Stimulated activated naive CD8-positive, alpha-beta T cell treated with anti-CD3 and anti-CD28 coated beads, Interleukin-15, Interleukin-2, amounts not matched to agents 100 ng/mL and 50 ng/mL, for 24 hours (primary cell): ENCODE measurements at regions not wholly inside any gene's neighbourhood (a gene's known extent, or its start where the extent isn't known, plus 50 kb on each side); places are given as distances from the start of the nearest gene placed in this dataset.

Experiments used
- H3K27ac Mint-ChIP-seq: one replicate; pipeline ENCODE4 v1.8.0; 2021; ENCODE audit warnings: mild to moderate bottlenecking, mixed read lengths
- H3K27me3 Mint-ChIP-seq: one replicate; pipeline ENCODE4 v1.8.0; 2021; ENCODE audit warnings: mixed read lengths
- H3K36me3 Mint-ChIP-seq: one replicate; pipeline ENCODE4 v1.8.0; 2021; ENCODE audit warnings: low read depth, mixed read lengths
- H3K4me1 Mint-ChIP-seq: one replicate; pipeline ENCODE4 v1.8.0; 2021; ENCODE audit warnings: low read depth, mixed read lengths
- H3K4me3 Mint-ChIP-seq: one replicate; pipeline ENCODE4 v1.8.0; 2021; ENCODE audit warnings: mild to moderate bottlenecking, mixed read lengths
- H3K9me3 Mint-ChIP-seq: one replicate; pipeline ENCODE4 v1.8.0; 2021; ENCODE audit warnings: mixed read lengths

DNA sequence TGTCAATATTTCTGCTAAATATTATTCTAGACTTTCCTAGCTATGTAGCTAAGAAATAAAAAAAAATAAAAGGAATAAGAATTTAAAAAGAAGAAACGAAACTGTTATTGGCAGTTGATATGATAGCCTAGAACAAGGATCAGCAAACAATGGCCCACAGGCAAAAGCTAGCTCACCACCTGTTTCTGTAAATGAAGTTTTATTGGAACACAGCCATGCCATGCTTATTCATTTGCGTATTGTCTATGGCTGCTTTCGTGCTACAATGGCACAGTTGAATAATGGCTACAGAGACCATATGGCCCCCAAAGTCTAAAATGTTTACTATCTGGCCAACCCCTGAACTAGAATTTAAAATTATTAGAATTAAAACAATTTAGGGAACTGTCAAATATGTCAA is 952.6 kb upstream of the MAP3K7 start:
- no peak overlapping the region for H3K27ac Mint-ChIP-seq
- no peak overlapping the region for H3K4me3 Mint-ChIP-seq
- no peaks in the 10 kb centered on the region for H3K9me3 Mint-ChIP-seq
- H3K4me1 Mint-ChIP-seq, result no peaks in the 10 kb centered on the region
- H3K36me3 Mint-ChIP-seq, result no peaks in the 10 kb centered on the region
- H3K27me3 Mint-ChIP-seq, result no peaks in the 10 kb centered on the region

DNA sequence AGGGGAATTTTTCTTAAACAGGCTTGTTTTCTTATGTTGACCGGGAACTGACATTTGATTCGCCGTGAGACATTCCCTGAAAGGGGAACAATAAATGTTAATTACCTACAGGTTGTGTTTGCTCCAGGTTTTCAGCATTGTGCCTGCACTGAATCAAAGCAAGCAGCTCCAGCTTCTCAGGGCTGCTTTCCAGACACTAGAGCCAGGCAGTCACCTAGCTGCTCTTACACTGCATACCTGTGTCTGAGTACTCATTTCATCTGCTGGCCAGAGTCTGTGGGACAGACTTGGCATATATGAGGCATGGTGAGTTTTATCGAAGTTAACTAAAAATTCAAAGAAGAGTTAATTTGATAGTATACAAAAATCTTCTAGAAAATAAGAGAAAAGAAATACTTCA is 951.8 kb upstream of the MAP3K7 start:
- Mint-ChIP-seq H3K4me1 (no peaks in the 10 kb centered on the region), H3K4me3 (no peak overlapping the region), H3K27ac (no peak overlapping the region), H3K9me3 (no peaks in the 10 kb centered on the region), H3K27me3 (no peaks in the 10 kb centered on the region), H3K36me3 (no peaks in the 10 kb centered on the region)

DNA sequence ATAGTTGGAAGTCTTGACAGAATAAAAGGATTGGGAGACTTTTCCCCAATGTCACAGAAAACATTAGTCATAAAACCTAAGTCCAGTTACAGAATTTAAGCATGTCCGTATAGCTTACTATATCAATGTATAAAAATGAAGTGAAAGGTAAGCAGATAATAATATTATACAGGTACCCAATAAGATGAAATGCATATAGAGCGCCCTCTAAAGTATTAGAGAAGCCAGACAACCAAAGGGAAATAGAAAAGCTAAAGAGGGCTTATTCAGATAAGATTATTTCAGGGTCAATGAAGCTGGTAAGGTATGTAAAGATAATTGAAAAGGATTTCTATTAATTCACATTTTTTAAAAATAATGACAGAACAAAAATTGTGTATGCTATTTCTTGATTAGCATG is 947.7 kb upstream of the MAP3K7 start:
- Mint-ChIP-seq H3K9me3 (no peaks in the 10 kb centered on the region), H3K4me1 (no peaks in the 10 kb centered on the region), H3K36me3 (no peaks in the 10 kb centered on the region), H3K27ac (no peak overlapping the region), H3K27me3 (no peaks in the 10 kb centered on the region), H3K4me3 (no peak overlapping the region)

DNA sequence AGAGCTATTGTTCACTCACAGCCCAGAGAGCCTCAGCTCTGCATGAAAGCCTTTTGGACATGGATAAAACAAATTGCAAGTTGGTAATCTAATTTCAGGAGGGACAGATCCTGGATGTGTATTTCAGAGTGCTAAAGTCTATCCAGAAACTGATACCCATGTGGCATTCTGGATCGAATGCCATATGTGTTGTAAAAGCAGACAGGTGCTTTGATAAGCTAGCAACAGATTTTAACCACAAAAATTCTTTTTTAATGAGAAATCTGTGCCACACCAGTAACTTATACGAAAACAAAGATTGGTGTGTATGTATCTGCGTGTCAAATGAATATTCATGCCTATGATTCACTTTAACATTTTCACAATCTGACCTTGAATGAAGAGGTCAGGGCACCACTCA is 936.6 kb upstream of the MAP3K7 start:
- Mint-ChIP-seq H3K4me3 (no peak overlapping the region), H3K4me1 (no peaks in the 10 kb centered on the region), H3K9me3 (no peaks in the 10 kb centered on the region), H3K27ac (no peak overlapping the region), H3K27me3 (no peaks in the 10 kb centered on the region), H3K36me3 (no peaks in the 10 kb centered on the region)

DNA sequence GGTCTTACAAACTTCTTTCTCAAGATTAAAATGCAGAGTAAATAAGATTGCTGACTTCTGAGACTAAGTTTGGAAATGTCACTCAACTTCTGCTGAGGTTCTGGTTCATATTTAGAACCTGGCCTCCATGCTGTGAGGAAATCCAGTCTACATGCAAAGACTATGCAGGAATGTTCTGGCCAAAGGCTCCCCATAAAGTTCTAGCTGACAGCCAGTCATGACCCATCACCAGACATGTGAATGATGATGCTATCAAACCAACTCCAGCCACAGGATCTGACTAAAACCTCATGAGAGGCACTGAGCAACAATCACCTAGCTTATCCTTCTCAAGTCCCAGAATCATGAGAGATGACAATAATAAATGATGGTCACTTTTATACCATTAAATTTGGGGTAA is 935.1 kb upstream of the MAP3K7 start:
- Mint-ChIP-seq H3K4me3 (no peak overlapping the region), H3K36me3 (no peaks in the 10 kb centered on the region), H3K27me3 (no peaks in the 10 kb centered on the region), H3K9me3 (no peaks in the 10 kb centered on the region), H3K27ac (no peak overlapping the region), H3K4me1 (no peaks in the 10 kb centered on the region)

DNA sequence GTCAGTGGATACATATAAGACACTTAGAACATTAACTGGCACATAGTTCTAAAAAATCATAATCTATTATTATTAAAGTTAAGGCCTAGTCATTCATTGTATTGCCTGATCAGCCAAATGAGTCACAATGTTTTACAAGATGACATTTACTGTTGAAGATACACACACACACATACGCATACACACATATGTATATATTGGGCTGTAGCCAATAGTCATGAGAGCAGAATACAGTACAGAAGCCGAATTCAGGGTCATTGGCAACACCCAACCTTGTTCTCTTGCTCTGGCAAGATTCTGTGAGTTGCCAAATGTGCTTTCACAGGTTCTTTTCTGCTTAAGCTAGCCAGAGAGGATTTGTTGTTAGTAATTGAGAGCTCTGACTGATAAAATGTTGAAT is 922.8 kb upstream of the MAP3K7 start:
- Mint-ChIP-seq H3K27me3 (no peaks in the 10 kb centered on the region), H3K27ac (no peak overlapping the region), H3K9me3 (no peaks in the 10 kb centered on the region), H3K36me3 (no peaks in the 10 kb centered on the region), H3K4me3 (no peak overlapping the region), H3K4me1 (no peaks in the 10 kb centered on the region)

DNA sequence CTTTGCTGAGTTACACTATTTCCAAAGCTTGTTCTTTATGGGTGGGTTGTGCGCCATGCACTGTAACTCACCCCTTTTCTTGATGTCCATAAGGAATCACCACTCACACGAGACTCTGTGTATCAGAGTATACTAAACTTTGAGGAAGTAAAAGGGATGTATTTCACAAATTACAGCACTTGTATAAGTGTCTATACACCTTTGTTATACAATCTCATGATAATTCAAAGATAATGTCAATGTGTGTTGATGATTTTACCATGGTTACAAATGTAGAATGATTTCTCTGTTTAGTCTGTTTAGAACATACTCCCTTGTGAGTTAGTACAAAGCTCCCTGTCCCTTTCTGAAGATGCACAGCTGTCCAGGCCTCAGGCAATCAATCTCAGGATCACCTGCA is 922.2 kb upstream of the MAP3K7 start:
- H3K9me3 Mint-ChIP-seq, result no peaks in the 10 kb centered on the region
- H3K27me3 Mint-ChIP-seq, result no peaks in the 10 kb centered on the region
- H3K4me1 Mint-ChIP-seq, result no peaks in the 10 kb centered on the region
- no peaks in the 10 kb centered on the region for H3K36me3 Mint-ChIP-seq
- no peak overlapping the region for H3K4me3 Mint-ChIP-seq
- no peak overlapping the region for H3K27ac Mint-ChIP-seq

DNA sequence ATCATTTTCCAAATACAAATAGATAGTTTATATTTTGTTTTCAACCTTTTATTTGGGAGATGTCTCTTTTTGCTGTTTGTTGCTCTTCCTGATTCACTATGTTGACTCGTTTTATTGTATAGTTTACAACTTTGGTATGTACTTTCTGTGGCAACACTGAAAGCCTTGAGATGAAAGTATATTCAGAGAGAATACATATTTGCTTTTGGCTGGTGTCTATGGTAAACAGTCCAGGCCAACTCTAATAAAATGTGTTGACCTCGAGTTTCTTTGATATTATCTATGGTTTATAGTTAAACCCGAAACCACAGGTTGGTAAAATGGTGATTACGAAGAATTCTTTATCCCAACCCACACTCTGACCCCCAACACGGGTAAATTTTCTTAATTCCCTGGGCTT is 919.6 kb upstream of the MAP3K7 start:
- no peaks in the 10 kb centered on the region for H3K4me1 Mint-ChIP-seq
- no peak overlapping the region for H3K27ac Mint-ChIP-seq
- H3K4me3 Mint-ChIP-seq, result no peak overlapping the region
- H3K36me3 Mint-ChIP-seq, result no peaks in the 10 kb centered on the region
- no peaks in the 10 kb centered on the region for H3K9me3 Mint-ChIP-seq
- no peaks in the 10 kb centered on the region for H3K27me3 Mint-ChIP-seq

DNA sequence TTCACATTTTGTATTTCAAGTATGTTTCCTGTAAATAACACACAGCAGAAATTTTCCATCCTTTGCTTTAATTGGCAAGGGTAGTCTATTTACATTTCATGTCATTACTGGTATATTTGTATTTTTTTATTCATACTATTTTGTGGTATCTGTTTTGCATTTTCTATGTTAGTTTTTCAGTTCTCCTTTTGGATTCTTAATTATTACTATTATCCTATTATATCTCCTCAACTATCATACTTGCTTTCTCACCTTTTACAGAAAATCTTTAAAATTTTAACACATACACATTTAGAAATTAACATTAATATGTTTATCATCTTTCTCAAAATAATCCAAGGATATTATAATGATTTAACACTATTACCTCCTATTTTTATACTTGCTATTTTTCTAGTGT is 918.3 kb upstream of the MAP3K7 start:
- no peaks in the 10 kb centered on the region for H3K4me1 Mint-ChIP-seq
- no peaks in the 10 kb centered on the region for H3K9me3 Mint-ChIP-seq
- no peak overlapping the region for H3K4me3 Mint-ChIP-seq
- H3K27ac Mint-ChIP-seq, result no peak overlapping the region
- no peaks in the 10 kb centered on the region for H3K36me3 Mint-ChIP-seq
- no peaks in the 10 kb centered on the region for H3K27me3 Mint-ChIP-seq

DNA sequence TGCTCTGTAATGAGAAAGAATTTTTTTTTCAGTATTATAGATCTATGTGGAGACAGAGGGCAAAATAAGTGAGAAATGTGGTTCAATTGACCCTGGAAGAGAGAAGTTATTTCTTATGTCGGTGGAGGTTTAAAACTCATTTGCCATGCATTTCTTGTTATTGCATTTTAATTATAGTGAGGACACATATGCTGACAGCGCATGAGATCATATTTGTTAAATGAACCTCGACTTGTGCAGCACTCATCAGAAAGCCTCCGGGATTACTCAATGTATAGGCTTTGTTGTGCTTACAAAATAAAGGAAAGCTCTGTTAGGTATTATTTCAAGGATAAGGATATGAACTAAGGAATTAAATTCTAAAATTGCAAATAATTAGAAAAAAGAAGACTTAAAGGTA is 915.1 kb upstream of the MAP3K7 start:
- Mint-ChIP-seq H3K4me3 (no peak overlapping the region), H3K36me3 (no peaks in the 10 kb centered on the region), H3K9me3 (no peaks in the 10 kb centered on the region), H3K4me1 (no peaks in the 10 kb centered on the region), H3K27me3 (no peaks in the 10 kb centered on the region), H3K27ac (no peak overlapping the region)

DNA sequence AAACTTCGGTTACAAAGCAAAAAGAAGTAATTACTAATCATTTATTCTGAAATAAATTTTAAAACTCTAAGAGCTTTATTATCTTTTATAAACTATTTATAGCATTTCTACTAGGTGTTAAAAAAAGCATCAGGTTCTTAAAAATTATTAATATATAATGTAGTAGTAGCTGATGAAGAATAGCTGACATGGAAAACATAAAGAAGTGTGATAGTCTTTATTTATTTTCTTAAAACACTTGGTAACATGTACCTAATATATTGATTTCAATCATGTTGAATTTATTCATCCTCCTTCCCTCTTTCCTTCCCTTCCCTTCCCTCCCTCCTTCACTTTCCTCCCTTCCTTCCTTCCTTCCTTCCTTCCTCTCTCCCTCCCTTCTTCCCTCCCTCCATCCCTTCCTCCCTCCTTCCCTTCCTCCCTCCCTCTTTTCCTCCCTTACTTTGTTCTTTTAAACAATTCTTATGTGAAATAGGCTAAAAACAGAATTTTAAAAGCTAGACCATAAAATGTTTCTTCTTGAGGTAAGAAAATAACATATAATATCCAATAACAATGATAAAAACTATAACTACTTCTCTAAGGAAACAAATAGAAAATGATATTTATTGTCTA is 913.9 kb upstream of the MAP3K7 start:
- Mint-ChIP-seq H3K36me3 (no peaks in the 10 kb centered on the region), H3K27me3 (no peaks in the 10 kb centered on the region), H3K27ac (no peak overlapping the region), H3K4me3 (no peak overlapping the region), H3K9me3 (no peaks in the 10 kb centered on the region), H3K4me1 (no peaks in the 10 kb centered on the region)

DNA sequence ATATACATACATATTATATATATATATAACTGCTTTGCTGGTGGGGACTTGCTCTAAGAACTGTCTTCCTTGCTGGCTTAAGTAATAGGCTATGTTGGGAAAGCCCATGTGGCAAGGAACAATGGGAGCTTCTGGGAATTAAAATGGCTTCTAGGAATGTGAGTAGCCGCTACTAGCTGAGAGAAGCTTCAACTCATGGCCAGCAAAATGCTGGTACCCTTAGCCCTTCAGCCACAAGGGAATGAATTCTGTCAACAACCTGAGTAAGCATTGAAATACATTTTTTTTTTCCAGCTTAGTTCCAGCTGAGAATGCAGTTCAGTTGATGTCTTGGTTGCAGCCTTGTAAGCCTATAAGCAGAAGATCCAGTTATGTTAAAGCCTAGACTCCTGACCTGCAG is 911.7 kb upstream of the MAP3K7 start:
- no peaks in the 10 kb centered on the region for H3K36me3 Mint-ChIP-seq
- H3K4me3 Mint-ChIP-seq, result no peak overlapping the region
- H3K27ac Mint-ChIP-seq, result no peak overlapping the region
- H3K27me3 Mint-ChIP-seq, result no peaks in the 10 kb centered on the region
- no peaks in the 10 kb centered on the region for H3K4me1 Mint-ChIP-seq
- H3K9me3 Mint-ChIP-seq, result no peaks in the 10 kb centered on the region

DNA sequence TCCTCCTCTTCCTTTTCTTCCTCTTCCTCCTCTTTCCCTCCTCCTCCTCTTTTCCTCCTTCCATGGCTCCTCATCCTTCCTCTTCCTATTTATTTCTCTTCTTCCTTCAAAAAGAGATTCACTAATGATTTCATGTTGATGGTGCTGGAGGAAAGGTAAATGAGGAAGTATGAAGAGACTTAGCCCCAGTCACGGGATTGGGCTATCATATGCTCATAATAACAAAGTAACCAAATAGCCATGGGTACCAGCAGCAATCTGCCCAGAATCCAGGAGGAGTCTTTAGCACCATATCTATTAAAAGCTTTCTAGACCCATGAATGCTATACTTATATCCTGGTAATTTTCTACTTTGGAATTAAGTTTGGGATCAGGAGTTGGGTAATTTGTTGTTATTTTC is 910.9 kb upstream of the MAP3K7 start:
- Mint-ChIP-seq H3K27me3 (no peaks in the 10 kb centered on the region), H3K27ac (no peak overlapping the region), H3K36me3 (no peaks in the 10 kb centered on the region), H3K9me3 (no peaks in the 10 kb centered on the region), H3K4me3 (no peak overlapping the region), H3K4me1 (no peaks in the 10 kb centered on the region)

DNA sequence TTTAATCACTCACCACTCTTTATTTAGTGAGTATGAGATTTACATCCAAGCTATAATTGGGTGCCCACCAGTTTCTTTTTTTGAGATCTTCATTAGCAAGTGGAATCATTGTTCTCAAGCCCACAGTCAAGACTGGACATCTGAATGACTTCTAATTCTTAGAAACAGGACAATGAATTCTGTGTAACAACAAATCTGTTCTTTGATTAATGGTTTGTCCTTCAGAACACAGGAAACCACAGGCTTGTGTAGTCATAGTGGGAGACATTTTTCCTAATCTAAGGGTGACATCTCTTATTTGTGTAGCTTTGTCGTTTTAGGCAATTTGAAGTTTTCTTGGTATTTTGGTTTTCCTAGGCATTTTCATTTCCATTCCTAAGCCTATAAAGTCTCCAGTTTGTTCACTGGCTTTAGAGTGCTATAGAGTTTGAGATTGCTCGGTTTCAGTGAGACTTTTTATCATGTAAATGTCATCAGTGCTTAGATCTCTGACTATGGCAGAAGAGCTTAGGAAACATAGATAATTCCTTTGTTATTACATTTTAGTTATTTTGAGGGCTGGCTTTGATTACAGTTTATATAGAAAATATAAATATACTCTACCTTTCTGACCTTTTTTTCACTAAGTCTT is 903.9 kb upstream of the MAP3K7 start:
- Mint-ChIP-seq H3K4me3 (no peak overlapping the region), H3K4me1 (no peaks in the 10 kb centered on the region), H3K27me3 (no peaks in the 10 kb centered on the region), H3K27ac (no peak overlapping the region), H3K9me3 (no peaks in the 10 kb centered on the region), H3K36me3 (no peaks in the 10 kb centered on the region)

DNA sequence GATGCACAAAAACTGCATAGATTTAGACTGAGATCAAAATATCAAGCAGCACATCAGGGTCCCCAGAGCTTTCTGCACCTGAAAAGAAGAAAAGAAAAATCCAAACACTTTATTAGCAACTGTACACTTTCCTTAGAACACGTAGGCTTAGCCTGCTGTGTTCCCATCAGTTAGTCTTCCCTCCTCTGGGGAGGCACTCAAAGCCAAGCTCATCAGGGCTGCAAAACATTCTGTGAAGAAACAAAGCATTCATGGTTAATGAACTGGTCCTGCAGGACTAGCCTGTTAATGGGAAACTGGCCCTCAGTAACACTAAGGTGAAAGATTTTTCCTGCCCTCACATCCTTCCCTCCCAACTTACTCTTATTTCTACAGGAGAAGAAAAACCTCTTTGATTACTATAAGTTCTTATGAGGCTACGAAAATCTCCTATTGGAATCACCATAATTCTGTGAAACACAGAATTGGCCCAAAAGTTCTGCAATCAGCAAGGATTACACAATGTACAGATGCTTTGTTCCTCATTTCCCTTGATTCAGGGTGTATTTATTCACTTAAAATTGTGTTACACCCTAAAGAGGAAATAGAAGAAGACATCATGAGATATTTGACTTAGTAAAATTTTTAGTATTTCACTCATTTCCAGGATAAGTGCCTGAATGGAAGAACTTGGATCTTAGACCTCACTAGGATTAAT is 901.0 kb upstream of the MAP3K7 start:
- no peak overlapping the region for H3K27ac Mint-ChIP-seq
- H3K36me3 Mint-ChIP-seq, result no peaks in the 10 kb centered on the region
- no peaks in the 10 kb centered on the region for H3K4me1 Mint-ChIP-seq

DNA sequence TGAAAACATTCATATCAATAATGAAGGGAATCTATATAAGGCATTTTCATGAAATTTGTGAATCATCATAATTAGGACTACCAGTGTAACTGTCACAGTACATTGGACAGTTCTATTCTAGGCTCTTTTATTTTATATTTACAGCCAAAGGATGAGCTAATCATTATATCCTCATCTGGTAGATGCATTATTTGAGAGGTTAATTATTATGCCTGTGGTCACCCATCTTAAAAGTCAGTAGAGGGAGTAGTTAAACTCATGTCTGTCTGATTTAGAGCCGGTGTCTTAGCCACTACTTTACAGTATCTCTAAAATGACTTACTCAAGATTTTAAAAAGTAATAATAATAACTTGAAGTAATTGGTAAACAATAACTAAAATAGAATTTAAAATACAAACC is 899.3 kb upstream of the MAP3K7 start:
- H3K4me1 Mint-ChIP-seq, result no peaks in the 10 kb centered on the region
- H3K9me3 Mint-ChIP-seq, result no peaks in the 10 kb centered on the region
- H3K36me3 Mint-ChIP-seq, result no peaks in the 10 kb centered on the region
- H3K27ac Mint-ChIP-seq, result no peak overlapping the region
- no peak overlapping the region for H3K4me3 Mint-ChIP-seq
- H3K27me3 Mint-ChIP-seq, result no peaks in the 10 kb centered on the region

More for the DNA sequence above, 901.0 kb upstream of the MAP3K7 start:
- Mint-ChIP-seq H3K27me3 (no peaks in the 10 kb centered on the region), H3K9me3 (no peaks in the 10 kb centered on the region), H3K4me3 (no peak overlapping the region)
